ENCODE measurements at regions not wholly inside any gene's neighbourhood (a gene's known extent, or its start where the extent isn't known, plus 50 kb on each side); places are given as distances from the start of the nearest gene placed in this dataset.

GRCh38 chr2:58562276-58562675, 321.2 kb upstream of the FANCL start:
- Histone ChIP-seq H2AK5ac (ENCODE audit: low read length) (no peak overlapping the region), H3K23ac (ENCODE audit: low read length) (no peak overlapping the region), H3K4me1 (ENCODE audit: control insufficient read depth, low read depth, low read length) (no peaks in the 10 kb centered on the region), H3K27ac (ENCODE audit: low read depth, low read length) (no peak overlapping the region), H4K5ac (ENCODE audit: low read length) (no peak overlapping the region), H3K56ac (ENCODE audit: low read length) (no peak overlapping the region), H4K8ac (ENCODE audit: low read depth, low read length) (no peak overlapping the region), H3K4ac (ENCODE audit: low read depth, low read length) (no peak overlapping the region), H3K18ac (ENCODE audit: low read length) (no peak overlapping the region), H2BK120ac (ENCODE audit: low read depth, low read length) (no peak overlapping the region), H3K27me3 (ENCODE audit: insufficient read depth, low read length, poor library complexity) (no peaks in the 10 kb centered on the region), H3K36me3 (ENCODE audit: control insufficient read depth, insufficient read depth, low read length) (no peaks in the 10 kb centered on the region), H2BK15ac (replicated peaks; ENCODE audit: low read depth) (no peak overlapping the region), H3K79me1 (ENCODE audit: low read length) (no peaks in the 10 kb centered on the region), H2BK5ac (ENCODE audit: low read length) (no peak overlapping the region), H3K79me2 (ENCODE audit: control insufficient read depth, insufficient read depth, low read length) (no peaks in the 10 kb centered on the region), H3K4me3 (ENCODE audit: low read length) (no peak overlapping the region), H3K9ac (ENCODE audit: low read length) (no peak overlapping the region), H3K4me2 (ENCODE audit: low read length) (no peak overlapping the region)
- no peak for DNase-seq
- no CpG with 5 or more reads among the region's 2 CpGs for WGBS (ENCODE audit: extremely low coverage, insufficient coverage, low lambda C conversion rate)

- H3K4me2 ChIP-seq (ENCODE audit: low read length), result no peak overlapping the region
- H3K27me3 ChIP-seq (ENCODE audit: insufficient read depth, low read length, poor library complexity), result no peaks in the 10 kb centered on the region
- H3K4ac ChIP-seq (ENCODE audit: low read depth, low read length), result no peak overlapping the region
- no peak overlapping the region for H2AK5ac ChIP-seq (ENCODE audit: low read length)
- no peak overlapping the region for H2BK5ac ChIP-seq (ENCODE audit: low read length)
- no peak overlapping the region for H4K5ac ChIP-seq (ENCODE audit: low read length)
- H3K18ac ChIP-seq (ENCODE audit: low read length), result no peak overlapping the region
- no peaks in the 10 kb centered on the region for H3K79me1 ChIP-seq (ENCODE audit: low read length)
- H2BK15ac ChIP-seq (replicated peaks; ENCODE audit: low read depth), result no peak overlapping the region
- no peak overlapping the region for H3K27ac ChIP-seq (ENCODE audit: low read depth, low read length)
- H3K4me1 ChIP-seq (ENCODE audit: control insufficient read depth, low read depth, low read length), result no peaks in the 10 kb centered on the region
- H3K79me2 ChIP-seq (ENCODE audit: control insufficient read depth, insufficient read depth, low read length), result no peaks in the 10 kb centered on the region
- no peaks in the 10 kb centered on the region for H3K36me3 ChIP-seq (ENCODE audit: control insufficient read depth, insufficient read depth, low read length)
- H3K9ac ChIP-seq (ENCODE audit: low read length), result no peak overlapping the region
- H3K56ac ChIP-seq (ENCODE audit: low read length), result no peak overlapping the region
- no CpG with 5 or more reads among the region's 3 CpGs for WGBS (ENCODE audit: extremely low coverage, insufficient coverage, low lambda C conversion rate)
- no peak overlapping the region for H3K4me3 ChIP-seq (ENCODE audit: low read length)
- no peak for DNase-seq
- no peak overlapping the region for H3K23ac ChIP-seq (ENCODE audit: low read length)
- H2BK120ac ChIP-seq (ENCODE audit: low read depth, low read length), result no peak overlapping the region
- H4K8ac ChIP-seq (ENCODE audit: low read depth, low read length), result no peak overlapping the region
Measured at GRCh38 chr2:58560531-58560930, 319.4 kb upstream of the FANCL start.

- Histone ChIP-seq H2BK15ac (replicated peaks; ENCODE audit: low read depth) (no peak overlapping the region), H3K27me3 (ENCODE audit: insufficient read depth, low read length, poor library complexity) (no peaks in the 10 kb centered on the region), H3K4me1 (ENCODE audit: control insufficient read depth, low read depth, low read length) (no peaks in the 10 kb centered on the region), H3K4me3 (ENCODE audit: low read length) (no peak overlapping the region), H3K27ac (ENCODE audit: low read depth, low read length) (no peak overlapping the region), H4K5ac (ENCODE audit: low read length) (no peak overlapping the region), H3K4ac (ENCODE audit: low read depth, low read length) (no peak overlapping the region), H3K9ac (ENCODE audit: low read length) (no peak overlapping the region), H3K79me2 (ENCODE audit: control insufficient read depth, insufficient read depth, low read length) (no peaks in the 10 kb centered on the region), H3K23ac (ENCODE audit: low read length) (no peak overlapping the region), H2BK5ac (ENCODE audit: low read length) (no peak overlapping the region), H2AK5ac (ENCODE audit: low read length) (no peak overlapping the region), H3K18ac (ENCODE audit: low read length) (no peak overlapping the region), H2BK120ac (ENCODE audit: low read depth, low read length) (no peak overlapping the region), H3K4me2 (ENCODE audit: low read length) (no peak overlapping the region), H3K56ac (ENCODE audit: low read length) (no peak overlapping the region), H3K36me3 (ENCODE audit: control insufficient read depth, insufficient read depth, low read length) (no peaks in the 10 kb centered on the region), H3K79me1 (ENCODE audit: low read length) (no peaks in the 10 kb centered on the region), H4K8ac (ENCODE audit: low read depth, low read length) (no peak overlapping the region)
- WGBS (ENCODE audit: extremely low coverage, insufficient coverage, low lambda C conversion rate), result no CpG with 5 or more reads among the region's 4 CpGs
- no peak for DNase-seq
Measured at GRCh38 chr2:58558881-58559280, 317.8 kb upstream of the FANCL start.

GRCh38 chr2:58557176-58557575, 316.1 kb upstream of the FANCL start:
- Histone ChIP-seq H2BK120ac (ENCODE audit: low read depth, low read length) (no peak overlapping the region), H3K18ac (ENCODE audit: low read length) (no peak overlapping the region), H3K23ac (ENCODE audit: low read length) (no peak overlapping the region), H4K5ac (ENCODE audit: low read length) (no peak overlapping the region), H3K36me3 (ENCODE audit: control insufficient read depth, insufficient read depth, low read length) (no peaks in the 10 kb centered on the region), H3K9ac (ENCODE audit: low read length) (no peak overlapping the region), H3K4me3 (ENCODE audit: low read length) (no peak overlapping the region), H3K27me3 (ENCODE audit: insufficient read depth, low read length, poor library complexity) (no peaks in the 10 kb centered on the region), H2AK5ac (ENCODE audit: low read length) (no peak overlapping the region), H2BK15ac (replicated peaks; ENCODE audit: low read depth) (no peak overlapping the region), H2BK5ac (ENCODE audit: low read length) (no peak overlapping the region), H3K4ac (ENCODE audit: low read depth, low read length) (no peak overlapping the region), H3K4me2 (ENCODE audit: low read length) (no peak overlapping the region), H4K8ac (ENCODE audit: low read depth, low read length) (no peak overlapping the region), H3K79me1 (ENCODE audit: low read length) (no peaks in the 10 kb centered on the region), H3K56ac (ENCODE audit: low read length) (no peak overlapping the region), H3K4me1 (ENCODE audit: control insufficient read depth, low read depth, low read length) (no peaks in the 10 kb centered on the region), H3K27ac (ENCODE audit: low read depth, low read length) (no peak overlapping the region), H3K79me2 (ENCODE audit: control insufficient read depth, insufficient read depth, low read length) (no peaks in the 10 kb centered on the region)
- WGBS (ENCODE audit: extremely low coverage, insufficient coverage, low lambda C conversion rate), result no CpG with 5 or more reads among the region's 6 CpGs
- DNase-seq, result no peak

- no CpG with 5 or more reads among the region's 2 CpGs for WGBS (ENCODE audit: extremely low coverage, insufficient coverage, low lambda C conversion rate)
- no peak overlapping the region for H4K5ac ChIP-seq (ENCODE audit: low read length)
- DNase-seq, result peak; percentile 73
Measured at GRCh38 chr2:58553937-58554336, 312.8 kb upstream of the FANCL start.

GRCh38 chr2:58553522-58553921, 312.4 kb upstream of the FANCL start:
- Histone ChIP-seq H3K4me2 (ENCODE audit: low read length) (no peak overlapping the region), H3K79me2 (ENCODE audit: control insufficient read depth, insufficient read depth, low read length) (no peaks in the 10 kb centered on the region), H2BK120ac (ENCODE audit: low read depth, low read length) (no peak overlapping the region), H3K27me3 (ENCODE audit: insufficient read depth, low read length, poor library complexity) (no peaks in the 10 kb centered on the region), H3K4me1 (ENCODE audit: control insufficient read depth, low read depth, low read length) (no peaks in the 10 kb centered on the region), H3K4ac (ENCODE audit: low read depth, low read length) (no peak overlapping the region), H3K9ac (ENCODE audit: low read length) (no peak overlapping the region), H3K79me1 (ENCODE audit: low read length) (no peaks in the 10 kb centered on the region), H4K5ac (ENCODE audit: low read length) (no peak overlapping the region), H3K18ac (ENCODE audit: low read length) (no peak overlapping the region), H3K4me3 (ENCODE audit: low read length) (no peak overlapping the region), H2BK15ac (replicated peaks; ENCODE audit: low read depth) (no peak overlapping the region), H4K8ac (ENCODE audit: low read depth, low read length) (no peak overlapping the region), H3K23ac (ENCODE audit: low read length) (no peak overlapping the region), H3K27ac (ENCODE audit: low read depth, low read length) (no peak overlapping the region), H3K36me3 (ENCODE audit: control insufficient read depth, insufficient read depth, low read length) (no peaks in the 10 kb centered on the region), H2BK5ac (ENCODE audit: low read length) (no peak overlapping the region), H3K56ac (ENCODE audit: low read length) (no peak overlapping the region), H2AK5ac (ENCODE audit: low read length) (no peak overlapping the region)
- DNase-seq, result no peak
- no CpG with 5 or more reads among the region's 1 CpG for WGBS (ENCODE audit: extremely low coverage, insufficient coverage, low lambda C conversion rate)

More at GRCh38 chr2:58553937-58554336, 312.8 kb upstream of the FANCL start:
- H4K8ac ChIP-seq (ENCODE audit: low read depth, low read length), result no peak overlapping the region
- no peak overlapping the region for H2BK15ac ChIP-seq (replicated peaks; ENCODE audit: low read depth)
- H3K9ac ChIP-seq (ENCODE audit: low read length), result no peak overlapping the region
- no peak overlapping the region for H2AK5ac ChIP-seq (ENCODE audit: low read length)
- no peak overlapping the region for H3K27ac ChIP-seq (ENCODE audit: low read depth, low read length)
- no peaks in the 10 kb centered on the region for H3K79me2 ChIP-seq (ENCODE audit: control insufficient read depth, insufficient read depth, low read length)
- H3K56ac ChIP-seq (ENCODE audit: low read length), result no peak overlapping the region
- H3K36me3 ChIP-seq (ENCODE audit: control insufficient read depth, insufficient read depth, low read length), result no peaks in the 10 kb centered on the region
- H3K4me3 ChIP-seq (ENCODE audit: low read length), result no peak overlapping the region
- H3K4me2 ChIP-seq (ENCODE audit: low read length), result no peak overlapping the region
- H3K79me1 ChIP-seq (ENCODE audit: low read length), result no peaks in the 10 kb centered on the region
- no peaks in the 10 kb centered on the region for H3K4me1 ChIP-seq (ENCODE audit: control insufficient read depth, low read depth, low read length)
- no peak overlapping the region for H3K23ac ChIP-seq (ENCODE audit: low read length)
- H3K18ac ChIP-seq (ENCODE audit: low read length), result no peak overlapping the region
- no peak overlapping the region for H2BK120ac ChIP-seq (ENCODE audit: low read depth, low read length)
- no peak overlapping the region for H3K4ac ChIP-seq (ENCODE audit: low read depth, low read length)
- H3K27me3 ChIP-seq (ENCODE audit: insufficient read depth, low read length, poor library complexity), result no peaks in the 10 kb centered on the region
- no peak overlapping the region for H2BK5ac ChIP-seq (ENCODE audit: low read length)

Measured in mesendoderm (in vitro differentiated cells).